Chondrocyte (in vitro differentiated cells): ENCODE measurements at regions not wholly inside any gene's neighbourhood (a gene's known extent, or its start where the extent isn't known, plus 50 kb on each side); places are given as distances from the start of the nearest gene placed in this dataset.

Source experiments
- DNase-seq: peaks from one replicate; pipeline ENCODE4 v3.0.0; 2021; ENCODE audit warnings: mixed read lengths, low spot score
- H3K27ac Mint-ChIP-seq: one replicate; pipeline ENCODE4 v1.8.0; 2021; ENCODE audit warnings: mild to moderate bottlenecking, moderate library complexity, mixed read lengths; ENCODE audit not compliant: unreplicated experiment
- H3K27me3 Mint-ChIP-seq: 2 replicates; pipeline ENCODE4 v1.8.0; 2021; ENCODE audit warnings: low read depth, mixed read lengths
- H3K36me3 Mint-ChIP-seq: 2 replicates; pipeline ENCODE4 v1.8.0; 2021; ENCODE audit warnings: low read depth, mixed read lengths
- H3K4me1 Mint-ChIP-seq: 2 replicates; pipeline ENCODE4 v1.8.0; 2021; ENCODE audit warnings: low read depth, mild to moderate bottlenecking, mixed read lengths
- H3K4me3 Mint-ChIP-seq: one replicate; pipeline ENCODE4 v1.8.0; 2021; ENCODE audit warnings: mild to moderate bottlenecking, moderate library complexity, mixed read lengths; ENCODE audit not compliant: unreplicated experiment
- H3K9me3 Mint-ChIP-seq: 2 replicates; pipeline ENCODE4 v1.8.0; 2021; ENCODE audit warnings: low read depth, mixed read lengths
- TF ChIP-seq, protein P1 (sequence below): fragments of 200-600 bp; sonication (generic); IDR thresholded peaks from 2 replicates; pipeline ENCODE4 v1.5.0; 2021; ENCODE audit warnings: antibody characterized with exemption, mild to moderate bottlenecking, moderate library complexity

DNA sequence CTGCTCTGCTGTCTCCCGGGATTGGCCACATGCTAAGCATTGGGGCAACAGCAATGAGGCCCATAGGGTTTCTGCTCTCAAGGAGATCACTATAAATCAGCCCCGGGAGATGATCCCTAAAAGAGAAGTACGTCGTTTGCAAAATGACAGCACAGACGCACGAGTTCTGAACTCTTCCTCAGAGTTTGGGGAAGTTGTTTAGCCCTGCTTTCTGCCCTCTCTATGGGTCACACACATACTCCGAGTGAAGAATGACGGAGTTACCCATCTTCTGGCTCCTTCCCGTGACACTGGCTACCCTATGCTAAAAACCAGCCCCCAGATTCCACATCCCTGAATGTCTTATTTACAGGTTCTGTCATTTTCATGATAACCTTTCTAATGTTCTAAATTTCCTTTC is 258.0 kb upstream of the PLEKHG7 start:
- H3K27me3 Mint-ChIP-seq, result no peaks in the 10 kb centered on the region
- no peaks in the 10 kb centered on the region for H3K9me3 Mint-ChIP-seq
- TF ChIP-seq, protein P1, sequence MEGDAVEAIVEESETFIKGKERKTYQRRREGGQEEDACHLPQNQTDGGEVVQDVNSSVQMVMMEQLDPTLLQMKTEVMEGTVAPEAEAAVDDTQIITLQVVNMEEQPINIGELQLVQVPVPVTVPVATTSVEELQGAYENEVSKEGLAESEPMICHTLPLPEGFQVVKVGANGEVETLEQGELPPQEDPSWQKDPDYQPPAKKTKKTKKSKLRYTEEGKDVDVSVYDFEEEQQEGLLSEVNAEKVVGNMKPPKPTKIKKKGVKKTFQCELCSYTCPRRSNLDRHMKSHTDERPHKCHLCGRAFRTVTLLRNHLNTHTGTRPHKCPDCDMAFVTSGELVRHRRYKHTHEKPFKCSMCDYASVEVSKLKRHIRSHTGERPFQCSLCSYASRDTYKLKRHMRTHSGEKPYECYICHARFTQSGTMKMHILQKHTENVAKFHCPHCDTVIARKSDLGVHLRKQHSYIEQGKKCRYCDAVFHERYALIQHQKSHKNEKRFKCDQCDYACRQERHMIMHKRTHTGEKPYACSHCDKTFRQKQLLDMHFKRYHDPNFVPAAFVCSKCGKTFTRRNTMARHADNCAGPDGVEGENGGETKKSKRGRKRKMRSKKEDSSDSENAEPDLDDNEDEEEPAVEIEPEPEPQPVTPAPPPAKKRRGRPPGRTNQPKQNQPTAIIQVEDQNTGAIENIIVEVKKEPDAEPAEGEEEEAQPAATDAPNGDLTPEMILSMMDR, result no peak
- H3K4me3 Mint-ChIP-seq, result no peak overlapping the region
- no peak for DNase-seq
- H3K27ac Mint-ChIP-seq, result no peak overlapping the region
- peaks cover 13% of the 10 kb centered on the region for H3K4me1 Mint-ChIP-seq
- H3K36me3 Mint-ChIP-seq, result no peaks in the 10 kb centered on the region

DNA sequence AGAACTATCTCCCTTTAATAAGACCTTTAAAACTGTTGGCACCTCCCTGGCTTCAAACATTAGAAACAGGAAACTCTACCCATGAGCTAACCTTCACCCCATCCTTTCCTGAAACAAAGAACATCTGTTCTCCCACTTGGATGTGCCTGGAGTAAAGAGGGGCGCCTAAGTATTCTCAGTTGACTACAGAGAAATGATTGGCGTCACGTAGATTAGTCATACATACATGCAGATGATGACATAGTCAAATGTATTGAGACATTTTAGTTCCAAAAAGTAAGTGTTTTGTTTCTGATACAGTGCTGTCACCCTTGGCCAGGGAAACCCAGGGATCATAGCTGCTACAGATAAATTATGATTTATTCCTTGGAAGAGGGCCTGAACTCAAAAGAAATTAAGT is 260.0 kb upstream of the PLEKHG7 start:
- H3K27me3 Mint-ChIP-seq, result no peaks in the 10 kb centered on the region
- no peak overlapping the region for H3K4me3 Mint-ChIP-seq
- H3K36me3 Mint-ChIP-seq, result no peaks in the 10 kb centered on the region
- H3K9me3 Mint-ChIP-seq, result no peaks in the 10 kb centered on the region
- no peak overlapping the region for H3K27ac Mint-ChIP-seq
- H3K4me1 Mint-ChIP-seq, result peaks cover 27% of the 10 kb centered on the region
- TF ChIP-seq, protein P1, result no peak
- no peak for DNase-seq

DNA sequence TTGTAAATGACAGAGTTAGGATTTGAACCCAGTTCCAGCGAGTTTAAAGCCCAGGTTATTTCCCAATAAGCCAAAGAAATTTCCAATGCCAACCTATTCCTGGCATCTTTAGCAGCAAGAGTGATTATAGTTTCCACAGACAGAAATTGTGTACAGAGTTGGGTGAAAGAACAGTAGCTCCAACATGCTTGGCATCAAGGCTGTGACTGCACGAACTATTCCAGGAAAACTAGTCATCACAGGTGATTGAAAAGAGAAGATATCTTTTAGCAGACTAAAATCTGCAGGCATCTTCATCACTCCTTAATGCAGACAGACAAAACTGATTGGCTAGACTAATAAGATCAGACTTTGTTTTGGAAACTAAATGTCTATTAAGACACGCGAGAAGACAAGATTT is 262.7 kb upstream of the PLEKHG7 start:
- H3K4me1 Mint-ChIP-seq, result peaks cover 20% of the 10 kb centered on the region
- no peaks in the 10 kb centered on the region for H3K9me3 Mint-ChIP-seq
- H3K27me3 Mint-ChIP-seq, result no peaks in the 10 kb centered on the region
- H3K27ac Mint-ChIP-seq, result no peak overlapping the region
- H3K4me3 Mint-ChIP-seq, result no peak overlapping the region
- TF ChIP-seq, protein P1, result no peak
- H3K36me3 Mint-ChIP-seq, result no peaks in the 10 kb centered on the region
- DNase-seq, result no peak

DNA sequence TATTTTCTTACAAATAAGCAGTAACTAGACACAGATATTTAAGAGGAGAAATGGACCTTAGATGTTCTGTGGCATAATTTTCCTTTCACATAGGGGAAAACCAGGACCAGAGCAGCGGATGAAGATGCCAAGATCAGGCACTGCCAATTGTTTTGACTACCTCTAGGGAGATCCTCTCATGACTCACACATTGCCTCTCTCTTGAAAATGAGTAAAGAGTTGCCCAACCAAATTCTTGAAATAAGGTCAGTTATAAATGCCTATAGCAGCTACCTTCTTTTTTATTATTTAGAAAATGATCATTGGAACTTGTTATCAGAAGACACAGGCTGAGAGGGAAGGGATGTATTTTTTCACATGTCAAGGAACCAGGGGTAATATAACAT is 263.4 kb upstream of the PLEKHG7 start:
- DNase-seq, result no peak
- no peaks in the 10 kb centered on the region for H3K9me3 Mint-ChIP-seq
- no peaks in the 10 kb centered on the region for H3K27me3 Mint-ChIP-seq
- no peaks in the 10 kb centered on the region for H3K36me3 Mint-ChIP-seq
- H3K4me3 Mint-ChIP-seq, result no peak overlapping the region
- TF ChIP-seq, protein P1, result no peak
- H3K27ac Mint-ChIP-seq, result no peak overlapping the region
- H3K4me1 Mint-ChIP-seq, result peaks cover 20% of the 10 kb centered on the region

DNA sequence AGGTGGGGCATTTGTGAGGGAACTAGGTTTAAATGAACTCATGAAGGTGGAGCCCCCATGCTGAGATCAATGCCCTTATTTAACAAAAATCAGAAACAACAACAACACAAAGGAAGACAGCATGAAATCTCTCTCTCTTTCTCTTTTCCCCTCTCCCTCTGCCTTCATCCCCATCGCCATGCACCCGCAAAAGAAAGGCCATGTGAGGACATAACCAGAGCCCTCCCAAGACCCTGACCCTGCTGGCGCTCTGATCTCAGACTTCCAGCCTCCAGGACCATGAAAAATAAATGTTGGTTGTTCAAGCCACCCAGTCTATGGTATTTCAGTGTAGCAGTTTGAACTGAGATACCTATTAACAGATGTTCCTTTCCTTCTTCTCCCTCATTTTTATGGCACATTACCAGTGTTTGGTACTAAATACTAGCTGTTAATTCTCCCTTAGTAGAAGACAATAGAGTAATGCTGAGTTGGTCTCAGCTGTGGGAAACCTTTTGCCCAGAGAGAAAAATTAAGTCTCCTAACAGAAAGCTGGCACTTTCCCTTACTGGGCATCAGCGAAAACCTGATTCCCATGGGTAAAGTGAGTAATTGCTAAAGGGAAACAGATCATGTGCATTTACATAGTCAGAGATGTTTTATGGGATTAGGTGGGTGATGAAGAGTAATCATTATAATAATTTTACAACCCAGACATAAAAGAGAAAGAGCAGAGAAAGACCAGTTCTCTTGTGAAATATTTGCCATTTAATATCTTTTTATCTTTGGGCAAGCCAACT is 264.0 kb upstream of the PLEKHG7 start:
- TF ChIP-seq, protein P1, result no peak
- H3K4me1 Mint-ChIP-seq, result peaks cover 20% of the 10 kb centered on the region
- DNase-seq, result no peak
- no peaks in the 10 kb centered on the region for H3K36me3 Mint-ChIP-seq
- H3K27ac Mint-ChIP-seq, result no peak overlapping the region
- no peak overlapping the region for H3K4me3 Mint-ChIP-seq
- no peaks in the 10 kb centered on the region for H3K9me3 Mint-ChIP-seq
- H3K27me3 Mint-ChIP-seq, result no peaks in the 10 kb centered on the region
